WTC11 (cell line): ENCODE measurements at regions not wholly inside any gene's neighbourhood (a gene's known extent, or its start where the extent isn't known, plus 50 kb on each side); places are given as distances from the start of the nearest gene placed in this dataset.

Experiments used
- ATAC-seq: fragments of 200-7000 bp; cut with Tn5 transposase; 2 replicates; pipeline ENCODE4 v1.10.0; 2021; ENCODE audit warnings: mild to moderate bottlenecking, moderate library complexity
- CTCF ChIA-PET: fragments of 300-600 bp; sonication (Branson Sonifier 250); formaldehyde crosslinking; loops from one replicate; lab custom pipeline; 2021; ENCODE audit warnings: antibody characterized with exemption; lab: Charles Lee
- POLR2A ChIA-PET: fragments of 350-600 bp; sonication (Branson Sonifier 250); formaldehyde crosslinking; loops from one replicate; lab custom pipeline; 2021; ENCODE audit warnings: antibody characterized with exemption; lab: Charles Lee
- DNase-seq: peaks from one replicate; pipeline ENCODE4 v3.0.0; 2021; ENCODE audit warnings: low spot score
- H3K27ac Mint-ChIP-seq: 2 replicates; pipeline ENCODE4 v1.8.0; 2021; ENCODE audit warnings: mixed read lengths
- H3K27me3 Mint-ChIP-seq: 2 replicates; pipeline ENCODE4 v1.8.0; 2021; ENCODE audit warnings: low read depth, mild to moderate bottlenecking, moderate library complexity, mixed read lengths
- H3K36me3 Mint-ChIP-seq: 2 replicates; pipeline ENCODE4 v1.8.0; 2021; ENCODE audit warnings: mixed read lengths
- H3K4me1 Mint-ChIP-seq: 2 replicates; pipeline ENCODE4 v1.8.0; 2022; ENCODE audit warnings: mixed read lengths
- H3K4me3 Mint-ChIP-seq: 2 replicates; pipeline ENCODE4 v1.8.0; 2021; ENCODE audit warnings: mild to moderate bottlenecking, moderate library complexity, mixed read lengths
- H3K9me3 Mint-ChIP-seq: 2 replicates; pipeline ENCODE4 v1.8.0; 2021; ENCODE audit warnings: mixed read lengths
- AR ChIP-seq: fragments of 250-450 bp; sonication (Bioruptor Pico); IDR thresholded peaks from 2 replicates; pipeline ENCODE4 v1.9.0; 2021; ENCODE audit warnings: mild to moderate bottlenecking
- ATF1 ChIP-seq: sonication (generic); formaldehyde crosslinking; IDR thresholded peaks from 2 replicates; pipeline ENCODE4 v1.8.1; 2023; ENCODE audit warnings: mild to moderate bottlenecking, moderate library complexity, missing genetic modification reagents
- CBFB ChIP-seq: sonication (generic); formaldehyde crosslinking; IDR thresholded peaks from 2 replicates; pipeline ENCODE4 v1.8.1; 2022; ENCODE audit warnings: mild to moderate bottlenecking, low read depth, missing genetic modification reagents
- E2F5 ChIP-seq: sonication (generic); formaldehyde crosslinking; IDR thresholded peaks from 2 replicates; pipeline ENCODE4 v1.8.1; 2022; ENCODE audit warnings: mild to moderate bottlenecking, moderate library complexity, missing genetic modification reagents
- FOXP1 ChIP-seq: sonication (generic); formaldehyde crosslinking; IDR thresholded peaks from 2 replicates; pipeline ENCODE4 v1.8.0; 2022; ENCODE audit warnings: missing genetic modification reagents, mild to moderate bottlenecking, moderate library complexity, borderline replicate concordance
- FOXP4 ChIP-seq: sonication (generic); formaldehyde crosslinking; IDR thresholded peaks from 2 replicates; pipeline ENCODE4 v1.8.0; 2022; ENCODE audit warnings: mild to moderate bottlenecking, missing genetic modification reagents
- HMGXB4 ChIP-seq: sonication (generic); formaldehyde crosslinking; IDR thresholded peaks from 2 replicates; pipeline ENCODE4 v1.8.1; 2023; ENCODE audit warnings: mild to moderate bottlenecking, moderate library complexity, missing genetic modification reagents
- MAX ChIP-seq: sonication (generic); formaldehyde crosslinking; IDR thresholded peaks from 2 replicates; pipeline ENCODE4 v1.8.0; 2022; ENCODE audit warnings: mild to moderate bottlenecking, missing genetic modification reagents
- MLX ChIP-seq: sonication (generic); formaldehyde crosslinking; IDR thresholded peaks from 2 replicates; pipeline ENCODE4 v1.8.1; 2023; ENCODE audit warnings: mild to moderate bottlenecking, missing genetic modification reagents, moderate library complexity
- NR3C1 ChIP-seq: sonication (generic); formaldehyde crosslinking; conservative IDR thresholded peaks from 2 replicates; pipeline ENCODE4 v1.8.1; 2023; ENCODE audit warnings: low read depth, mild to moderate bottlenecking, missing genetic modification reagents
- SMAD4 ChIP-seq: sonication (generic); formaldehyde crosslinking; IDR thresholded peaks from 2 replicates; pipeline ENCODE4 v1.8.0; 2022; ENCODE audit warnings: mild to moderate bottlenecking, missing genetic modification reagents
- SP1 ChIP-seq: sonication (generic); formaldehyde crosslinking; conservative IDR thresholded peaks from 2 replicates; pipeline ENCODE4 v1.8.1; 2022; ENCODE audit warnings: missing genetic modification reagents
- USF2 ChIP-seq: sonication (generic); formaldehyde crosslinking; IDR thresholded peaks from 2 replicates; pipeline ENCODE4 v1.8.1; 2023; ENCODE audit warnings: mild to moderate bottlenecking, missing genetic modification reagents, moderate library complexity
- ZBTB43 ChIP-seq: sonication (generic); formaldehyde crosslinking; IDR thresholded peaks from 2 replicates; pipeline ENCODE4 v1.8.1; 2023; ENCODE audit warnings: mild to moderate bottlenecking, missing genetic modification reagents
- ZNF219 ChIP-seq: sonication (generic); formaldehyde crosslinking; IDR thresholded peaks from 2 replicates; pipeline ENCODE4 v1.8.0; 2023; ENCODE audit warnings: missing genetic modification reagents, mild to moderate bottlenecking, borderline replicate concordance
- ZNF281 ChIP-seq: sonication (generic); formaldehyde crosslinking; IDR thresholded peaks from 2 replicates; pipeline ENCODE4 v1.8.0; 2023; ENCODE audit warnings: mild to moderate bottlenecking, missing genetic modification reagents
- ZNF396 ChIP-seq: fragments of 250-450 bp; sonication (Bioruptor Pico); IDR thresholded peaks from 2 replicates; pipeline ENCODE4 v1.8.0; 2021; ENCODE audit warnings: mild to moderate bottlenecking, moderate library complexity, borderline replicate concordance

GRCh38 chr5:107224272-107224671 is 446.5 kb downstream of the EFNA5 start:
- Mint-ChIP-seq H3K9me3 (peaks cover 9% of the 10 kb centered on the region; the same call in 1 of the 2 replicates), H3K4me3 (no peak overlapping the region), H3K27ac (no peak overlapping the region), H3K27me3 (no peaks in the 10 kb centered on the region), H3K4me1 (peaks cover 3% of the 10 kb centered on the region; the same call in 1 of the 2 replicates), H3K36me3 (no peaks in the 10 kb centered on the region)
- CTCF ChIA-PET, result no interaction called here
- DNase-seq (no peak), ATAC-seq (no peak)
- TF ChIP-seq ZBTB43 (CRISPR knock-in tag) (no peak), ZNF396 (no peak), FOXP1 (CRISPR knock-in tag) (no peak)
- POLR2A ChIA-PET, result no interaction called here

GRCh38 chr5:107223066-107223465 is 447.7 kb downstream of the EFNA5 start:
- H3K9me3 Mint-ChIP-seq, result peaks cover 9% of the 10 kb centered on the region; the same call in 1 of the 2 replicates
- no peaks in the 10 kb centered on the region for H3K4me1 Mint-ChIP-seq
- DNase-seq, result no peak
- H3K4me3 Mint-ChIP-seq, result no peak overlapping the region
- H3K27me3 Mint-ChIP-seq, result no peaks in the 10 kb centered on the region
- H3K27ac Mint-ChIP-seq, result no peak overlapping the region
- TF ChIP-seq HMGXB4 (CRISPR knock-in tag) (no peak), SP1 (CRISPR knock-in tag) (no peak), SMAD4 (CRISPR knock-in tag) (no peak), ATF1 (CRISPR knock-in tag) (no peak), E2F5 (CRISPR knock-in tag) (no peak), ZNF281 (no peak), MLX (CRISPR knock-in tag) (no peak)
- TF ChIP-seq, all 79 proteins: peak for 0
- no peak for ATAC-seq
- CTCF ChIA-PET, result no interaction called here
- POLR2A ChIA-PET, result no interaction called here
- H3K36me3 Mint-ChIP-seq, result no peaks in the 10 kb centered on the region

- CTCF ChIA-PET, result no interaction called here
- DNase-seq (no peak), ATAC-seq (no peak)
- Mint-ChIP-seq H3K27ac (no peak overlapping the region), H3K4me1 (no peaks in the 10 kb centered on the region), H3K4me3 (no peak overlapping the region), H3K27me3 (no peaks in the 10 kb centered on the region), H3K36me3 (no peaks in the 10 kb centered on the region), H3K9me3 (no peaks in the 10 kb centered on the region)
- POLR2A ChIA-PET, result no interaction called here
- TF ChIP-seq USF2 (no peak), MAX (no peak), CBFB (no peak), NR3C1 (no peak), E2F5 (CRISPR knock-in tag) (no peak), AR (CRISPR knock-in tag) (no peak), ZNF219 (CRISPR knock-in tag) (no peak), FOXP4 (no peak), ATF1 (CRISPR knock-in tag) (no peak)
These were observed 450.7 kb downstream of the EFNA5 start for GRCh38 chr5:107219993-107220392.
